SJSA1 (cell line): ENCODE measurements at regions not wholly inside any gene's neighbourhood (a gene's known extent, or its start where the extent isn't known, plus 50 kb on each side); places are given as distances from the start of the nearest gene placed in this dataset.
"Not testable (repeated sequence)": the region's sequence is repeated elsewhere in the genome, so short reads cannot be mapped to it uniquely, and the experiment has no call there.

Experiments
- DNase-seq, 2 experiments: peaks; one replicate each; pipeline ENCODE4 v3.0.0-alpha.2; 2015 to 2020; ENCODE audit warnings: low spot score in 2 of 2, low read depth in 1 of 2
- H3K27ac ChIP-seq: fragments of 250-450 bp; sonication (Bioruptor Pico); 2 replicates; pipeline ENCODE4 v1.5.1; 2020; ENCODE audit warnings: mild to moderate bottlenecking, moderate library complexity
- H3K27me3 ChIP-seq: fragments of 250-450 bp; sonication (Bioruptor Pico); replicated peaks from 2 replicates; pipeline ENCODE4 v1.5.1; 2020; ENCODE audit warnings: mild to moderate bottlenecking, moderate library complexity
- H3K36me3 ChIP-seq: fragments of 250-450 bp; sonication (Bioruptor Pico); 2 replicates; pipeline ENCODE4 v1.5.1; 2020; ENCODE audit warnings: mild to moderate bottlenecking
- H3K4me1 ChIP-seq: fragments of 250-450 bp; sonication (Bioruptor Pico); replicated peaks from 2 replicates; pipeline ENCODE4 v1.6.1; 2021; ENCODE audit warnings: mild to moderate bottlenecking
- H3K4me3 ChIP-seq: fragments of 250-450 bp; sonication (Bioruptor Pico); 2 replicates; pipeline ENCODE4 v1.5.1; 2020; ENCODE audit warnings: mild to moderate bottlenecking
- H3K9me3 ChIP-seq: fragments of 250-450 bp; sonication (Bioruptor Pico); replicated peaks from 2 replicates; pipeline ENCODE4 v1.5.1; 2020; ENCODE audit warnings: mild to moderate bottlenecking

DNA sequence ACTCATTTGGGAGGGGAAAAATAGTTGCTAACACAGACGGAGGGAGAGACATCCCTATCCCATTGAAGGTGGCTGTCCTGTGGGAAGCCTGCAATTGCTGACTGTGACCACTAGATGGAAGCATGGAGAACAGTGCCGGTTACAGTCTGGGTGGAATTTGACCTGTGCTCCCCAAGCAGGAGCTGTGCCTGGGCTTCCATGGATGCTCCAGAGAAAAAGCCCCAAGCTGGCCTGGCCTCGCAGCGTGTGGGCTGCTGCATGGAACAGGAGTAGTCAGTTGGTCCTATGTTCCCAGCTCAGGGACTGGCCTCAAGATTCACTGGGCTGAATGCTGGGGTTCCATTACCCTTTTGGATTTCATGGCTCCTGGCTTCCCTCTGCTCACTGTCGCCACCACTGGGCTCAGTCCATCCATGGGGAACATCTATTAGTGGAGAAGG, 116.3 kb upstream of the CHD6 start:
- H3K36me3 ChIP-seq, result no peaks in the 10 kb centered on the region
- H3K4me1 ChIP-seq, result no peaks in the 10 kb centered on the region
- H3K27ac ChIP-seq, result no peak overlapping the region
- no peak overlapping the region for H3K4me3 ChIP-seq
- no peaks in the 10 kb centered on the region; the same call in 1 of the 2 replicates for H3K9me3 ChIP-seq
- H3K27me3 ChIP-seq, result no peaks in the 10 kb centered on the region
- peak; percentile 19 to 50 for DNase-seq

GRCh38 chr20:41733151-41733550, 115.0 kb upstream of the CHD6 start:
- H3K27ac ChIP-seq, result no peak overlapping the region
- H3K4me1 ChIP-seq, result no peaks in the 10 kb centered on the region
- H3K9me3 ChIP-seq, result no peaks in the 10 kb centered on the region; the same call in 1 of the 2 replicates
- no peaks in the 10 kb centered on the region for H3K27me3 ChIP-seq
- no peaks in the 10 kb centered on the region for H3K36me3 ChIP-seq
- H3K4me3 ChIP-seq, result no peak overlapping the region
- no peak for DNase-seq

DNA sequence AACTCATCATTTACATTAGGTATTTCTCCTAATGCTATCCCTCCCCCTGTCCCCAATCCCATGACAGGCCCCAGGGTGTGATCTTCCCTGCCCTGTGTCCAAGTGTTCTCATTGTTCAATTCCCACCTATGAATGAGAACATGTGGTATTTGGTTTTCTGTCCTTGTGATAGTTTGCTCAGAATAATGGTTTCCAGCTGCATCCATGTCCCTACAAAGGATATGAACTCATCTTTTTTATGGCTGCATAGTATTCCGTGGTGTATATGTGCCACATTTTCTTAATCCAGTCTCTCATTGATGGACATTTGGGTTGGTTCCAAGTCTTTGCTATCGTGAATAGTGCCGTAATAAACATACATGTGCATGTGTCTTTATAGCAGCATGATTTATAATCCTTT, 113.0 kb upstream of the CHD6 start:
- not testable (repeated sequence) for DNase-seq, H3K4me1 ChIP-seq, H3K27me3 ChIP-seq, H3K4me3 ChIP-seq, H3K9me3 ChIP-seq, H3K36me3 ChIP-seq, H3K27ac ChIP-seq

DNA sequence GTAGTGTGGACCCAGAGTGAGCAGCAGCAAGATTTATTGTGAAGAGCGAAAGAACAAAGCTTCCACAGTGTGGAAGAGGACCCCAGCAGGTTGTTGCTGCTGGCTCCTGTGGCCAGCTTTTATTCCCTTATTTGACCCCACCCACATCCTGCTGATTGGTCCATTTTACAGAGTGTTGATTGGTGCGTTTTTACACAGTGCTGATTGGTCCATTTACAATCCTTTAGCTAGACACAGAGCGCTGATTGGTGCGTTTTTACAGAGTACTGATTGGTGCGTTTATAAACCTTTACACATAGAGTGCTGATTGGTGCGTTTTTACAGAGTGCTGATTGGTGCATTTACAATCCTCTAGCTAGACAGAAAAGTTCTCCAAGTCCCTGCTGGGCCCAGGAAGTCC, 109.5 kb upstream of the CHD6 start:
- not testable (repeated sequence) for H3K4me3 ChIP-seq, H3K27ac ChIP-seq, H3K27me3 ChIP-seq, H3K4me1 ChIP-seq, DNase-seq, H3K9me3 ChIP-seq, H3K36me3 ChIP-seq

- Histone ChIP-seq H3K9me3 (no peaks in the 10 kb centered on the region), H3K36me3 (no peaks in the 10 kb centered on the region), H3K27me3 (no peaks in the 10 kb centered on the region), H3K4me3 (no peak overlapping the region), H3K27ac (no peak overlapping the region), H3K4me1 (no peaks in the 10 kb centered on the region)
- DNase-seq, result no peak
Measured at GRCh38 chr20:41726727-41727126, 108.5 kb upstream of the CHD6 start.

DNA sequence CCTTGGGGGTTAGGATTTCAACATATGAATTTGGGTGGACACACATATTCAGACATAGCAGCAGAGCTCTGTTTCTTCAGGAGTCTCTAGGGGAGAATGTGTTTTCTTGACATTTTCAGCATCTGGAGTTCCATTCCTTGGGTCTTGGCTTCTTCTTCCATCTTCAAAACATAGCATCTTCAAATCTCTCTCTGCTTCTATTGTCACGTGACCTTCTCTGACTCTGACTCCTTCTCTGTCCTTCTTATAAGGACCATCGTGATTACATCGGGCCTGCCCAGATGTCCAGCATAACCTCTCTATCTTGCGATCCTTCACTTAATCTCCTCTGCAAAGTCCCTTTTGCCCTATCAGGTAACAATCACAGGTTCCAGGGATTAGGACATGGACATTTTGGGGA, 101.0 kb upstream of the CHD6 start:
- H3K27me3 ChIP-seq, result no peaks in the 10 kb centered on the region
- no peak for DNase-seq
- H3K27ac ChIP-seq, result no peak overlapping the region
- H3K4me3 ChIP-seq, result no peak overlapping the region
- H3K4me1 ChIP-seq, result peaks cover 11% of the 10 kb centered on the region
- H3K9me3 ChIP-seq, result no peaks in the 10 kb centered on the region
- H3K36me3 ChIP-seq, result no peaks in the 10 kb centered on the region

DNA sequence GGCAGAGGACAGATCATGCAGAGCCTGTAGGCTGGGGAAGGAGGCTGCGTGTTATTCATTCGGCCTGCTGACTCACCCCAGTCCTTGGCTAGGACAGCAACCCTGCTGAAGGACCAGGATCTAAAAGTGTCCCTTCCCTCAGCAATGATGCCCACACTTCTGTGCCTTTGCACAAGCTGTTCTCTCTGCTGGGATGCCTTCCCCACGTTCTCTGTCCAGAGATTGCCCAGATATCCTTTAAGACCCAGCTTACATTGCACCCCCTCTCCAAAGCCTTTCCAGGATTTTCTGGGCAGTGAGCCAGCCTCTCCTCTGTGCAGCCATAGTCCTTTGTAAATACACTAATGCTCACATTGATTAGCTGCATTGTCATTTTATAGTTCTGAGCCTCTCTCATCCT, 99.3 kb upstream of the CHD6 start:
- Histone ChIP-seq H3K36me3 (no peaks in the 10 kb centered on the region), H3K4me1 (peaks cover 11% of the 10 kb centered on the region), H3K4me3 (no peak overlapping the region), H3K27me3 (no peaks in the 10 kb centered on the region), H3K9me3 (no peaks in the 10 kb centered on the region), H3K27ac (no peak overlapping the region)
- no peak for DNase-seq

DNA sequence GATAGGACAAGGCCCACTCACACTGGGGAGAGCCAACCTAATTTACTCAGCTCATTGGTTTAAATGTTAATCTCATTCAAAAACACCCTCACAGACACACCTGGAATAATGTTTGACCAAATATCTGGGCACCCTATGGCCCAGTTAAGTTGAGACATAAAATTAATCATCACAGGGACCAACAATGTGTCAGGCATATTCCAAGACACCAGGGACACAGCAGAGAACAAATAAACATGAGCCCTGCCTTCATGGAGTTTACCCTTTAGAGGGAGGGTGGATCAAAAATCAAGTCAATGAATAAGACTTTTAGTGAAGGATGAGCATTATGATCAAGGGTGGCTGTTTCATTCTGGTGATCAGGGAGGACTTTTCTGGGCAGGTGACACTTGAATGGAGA, 98.7 kb upstream of the CHD6 start:
- Histone ChIP-seq H3K4me3 (no peak overlapping the region), H3K27ac (no peak overlapping the region), H3K36me3 (no peaks in the 10 kb centered on the region), H3K4me1 (peaks cover 11% of the 10 kb centered on the region), H3K9me3 (no peaks in the 10 kb centered on the region), H3K27me3 (no peaks in the 10 kb centered on the region)
- DNase-seq, result no peak

DNA sequence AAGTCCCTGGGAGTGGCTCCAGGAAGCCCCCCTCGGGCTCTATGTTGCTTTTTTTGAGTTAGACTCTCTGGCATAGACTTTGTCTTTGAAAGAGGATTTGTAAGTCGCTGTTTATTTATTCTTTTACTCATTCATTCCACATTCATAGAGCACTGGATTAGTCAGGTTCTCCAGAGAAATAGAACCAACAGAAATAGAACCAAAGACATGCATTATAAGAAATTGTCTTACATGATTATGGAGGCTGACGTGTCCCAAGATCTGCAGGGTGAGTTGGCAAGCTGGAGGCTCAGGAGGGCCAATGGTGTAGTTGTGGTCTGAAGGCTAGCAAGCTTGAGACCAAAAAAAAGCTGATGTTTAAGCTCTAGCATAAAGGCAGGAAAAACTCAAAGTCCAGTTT, 98.3 kb upstream of the CHD6 start:
- Histone ChIP-seq H3K27ac (no peak overlapping the region), H3K27me3 (no peaks in the 10 kb centered on the region), H3K4me3 (no peak overlapping the region), H3K36me3 (no peaks in the 10 kb centered on the region), H3K9me3 (no peaks in the 10 kb centered on the region), H3K4me1 (peaks cover 11% of the 10 kb centered on the region)
- DNase-seq, result peak in 1 of 2 experiments; percentile 42

DNA sequence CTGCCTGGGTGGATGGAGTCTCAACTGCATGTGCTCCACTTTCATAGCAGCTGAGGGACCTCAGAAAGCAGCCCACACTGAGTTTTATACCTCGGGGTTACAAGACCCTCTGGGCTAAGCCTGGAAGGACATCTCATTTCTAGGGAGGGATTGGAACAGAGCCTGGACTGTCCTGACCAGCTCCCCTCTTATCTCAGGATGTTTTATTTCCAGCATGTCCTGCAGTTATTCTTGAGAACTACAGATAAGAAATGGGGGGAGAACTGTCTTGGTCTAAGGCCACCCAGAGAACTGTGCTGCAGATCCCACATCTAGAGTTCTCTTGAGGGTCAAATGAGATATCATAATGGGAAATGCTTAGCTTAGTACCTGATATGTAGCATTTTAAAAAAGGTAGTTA, 97.3 kb upstream of the CHD6 start:
- H3K27me3 ChIP-seq, result no peaks in the 10 kb centered on the region
- no peaks in the 10 kb centered on the region for H3K9me3 ChIP-seq
- peaks cover 11% of the 10 kb centered on the region for H3K4me1 ChIP-seq
- H3K27ac ChIP-seq, result no peak overlapping the region
- H3K4me3 ChIP-seq, result no peak overlapping the region
- H3K36me3 ChIP-seq, result no peaks in the 10 kb centered on the region
- no peak for DNase-seq

- Histone ChIP-seq H3K27me3 (no peaks in the 10 kb centered on the region), H3K27ac (no peak overlapping the region), H3K9me3 (no peaks in the 10 kb centered on the region), H3K4me3 (no peak overlapping the region), H3K4me1 (peaks cover 11% of the 10 kb centered on the region), H3K36me3 (no peaks in the 10 kb centered on the region)
- no peak for DNase-seq
Measured at GRCh38 chr20:41714030-41714429, 95.9 kb upstream of the CHD6 start.

GRCh38 chr20:41704896-41705295, 86.7 kb upstream of the CHD6 start:
- no peak for DNase-seq
- H3K27me3 ChIP-seq, result peaks cover 3% of the 10 kb centered on the region
- no peaks in the 10 kb centered on the region for H3K4me1 ChIP-seq
- H3K9me3 ChIP-seq, result no peaks in the 10 kb centered on the region
- no peaks in the 10 kb centered on the region for H3K36me3 ChIP-seq
- H3K4me3 ChIP-seq, result no peak overlapping the region
- no peak overlapping the region for H3K27ac ChIP-seq

DNA sequence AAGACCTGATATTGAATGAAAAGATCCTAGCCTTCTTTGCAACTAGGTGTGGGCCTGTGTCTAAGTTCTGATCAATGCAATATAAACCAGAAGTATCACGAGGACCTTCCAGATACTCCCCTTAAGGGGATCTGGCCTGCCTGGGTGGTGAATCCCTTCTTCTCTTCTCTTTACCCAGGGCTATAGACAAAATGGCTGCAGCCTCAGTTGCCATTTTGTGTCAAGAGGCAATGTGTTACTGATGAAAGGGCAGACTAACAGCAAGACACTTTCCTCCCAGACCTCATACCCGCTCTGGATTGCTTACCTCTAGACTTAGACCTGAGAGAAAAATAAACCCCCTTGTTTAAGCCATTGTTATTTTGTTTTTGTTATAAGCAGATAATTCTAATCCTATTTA, 84.5 kb upstream of the CHD6 start:
- Histone ChIP-seq H3K4me1 (no peaks in the 10 kb centered on the region), H3K36me3 (no peaks in the 10 kb centered on the region), H3K27me3 (peaks cover 3% of the 10 kb centered on the region), H3K9me3 (no peaks in the 10 kb centered on the region), H3K4me3 (no peak overlapping the region), H3K27ac (no peak overlapping the region)
- no peak for DNase-seq

GRCh38 chr20:41701588-41702348, 83.6 kb upstream of the CHD6 start:
- Histone ChIP-seq H3K27me3 (peaks cover 3% of the 10 kb centered on the region), H3K27ac (no peak overlapping the region), H3K9me3 (no peaks in the 10 kb centered on the region), H3K36me3 (no peaks in the 10 kb centered on the region), H3K4me3 (no peak overlapping the region), H3K4me1 (no peaks in the 10 kb centered on the region)
- no peak for DNase-seq

GRCh38 chr20:41699673-41700072, 81.5 kb upstream of the CHD6 start:
- not testable (repeated sequence) for H3K36me3 ChIP-seq, H3K27ac ChIP-seq, H3K4me1 ChIP-seq, DNase-seq, H3K9me3 ChIP-seq, H3K4me3 ChIP-seq, H3K27me3 ChIP-seq
